ENCODE measurements at regions not wholly inside any gene's neighbourhood (a gene's known extent, or its start where the extent isn't known, plus 50 kb on each side); places are given as distances from the start of the nearest gene placed in this dataset.

GRCh38 chr14:96660667-96661066 is 136.5 kb upstream of the VRK1 start:
- Histone ChIP-seq H3K4me1 (ENCODE audit: insufficient read depth, low read length) (no peaks in the 10 kb centered on the region), H3K9me3 (ENCODE audit: control insufficient read depth, insufficient read depth, low read length) (peaks cover 1% of the 10 kb centered on the region; the same call in 1 of the 2 replicates)

GRCh38 chr14:96661244-96661969 is 135.8 kb upstream of the VRK1 start:
- no peaks in the 10 kb centered on the region for H3K4me1 ChIP-seq (ENCODE audit: insufficient read depth, low read length)
- H3K36me3 ChIP-seq (ENCODE audit: insufficient read depth, low read length): no peaks in the 10 kb centered on the region
- no peak overlapping the region for H3K9ac ChIP-seq (ENCODE audit: low read depth, low read length)
- H3K9me3 ChIP-seq (ENCODE audit: control insufficient read depth, insufficient read depth, low read length): peaks cover 3% of the 10 kb centered on the region; the same call in 1 of the 2 replicates

More at GRCh38 chr14:96660667-96661066, 136.5 kb upstream of the VRK1 start:
- no peaks in the 10 kb centered on the region for H3K36me3 ChIP-seq (ENCODE audit: insufficient read depth, low read length)
- no peak overlapping the region for H3K9ac ChIP-seq (ENCODE audit: low read depth, low read length)

GRCh38 chr14:96662116-96662970 is 134.8 kb upstream of the VRK1 start:
- H3K36me3 ChIP-seq (ENCODE audit: insufficient read depth, low read length): no peaks in the 10 kb centered on the region
- no peak overlapping the region for H3K9ac ChIP-seq (ENCODE audit: low read depth, low read length)
- peaks cover 3% of the 10 kb centered on the region; the same call in 1 of the 2 replicates for H3K9me3 ChIP-seq (ENCODE audit: control insufficient read depth, insufficient read depth, low read length)
- H3K4me1 ChIP-seq (ENCODE audit: insufficient read depth, low read length): no peaks in the 10 kb centered on the region

GRCh38 chr14:96663076-96663475 is 134.1 kb upstream of the VRK1 start:
- H3K4me1 ChIP-seq (ENCODE audit: insufficient read depth, low read length): no peaks in the 10 kb centered on the region
- H3K36me3 ChIP-seq (ENCODE audit: insufficient read depth, low read length): no peaks in the 10 kb centered on the region
- H3K9ac ChIP-seq (ENCODE audit: low read depth, low read length): no peak overlapping the region
- peaks cover 3% of the 10 kb centered on the region; the same call in 1 of the 2 replicates for H3K9me3 ChIP-seq (ENCODE audit: control insufficient read depth, insufficient read depth, low read length)

- Histone ChIP-seq H3K9me3 (ENCODE audit: control insufficient read depth, insufficient read depth, low read length) (peaks cover 3% of the 10 kb centered on the region; the same call in 1 of the 2 replicates), H3K4me1 (ENCODE audit: insufficient read depth, low read length) (no peaks in the 10 kb centered on the region), H3K9ac (ENCODE audit: low read depth, low read length) (no peak overlapping the region), H3K36me3 (ENCODE audit: insufficient read depth, low read length) (no peaks in the 10 kb centered on the region)
Observed at GRCh38 chr14:96663491-96664067, 133.6 kb upstream of the VRK1 start.

- Histone ChIP-seq H3K9ac (ENCODE audit: low read depth, low read length) (no peak overlapping the region), H3K9me3 (ENCODE audit: control insufficient read depth, insufficient read depth, low read length) (peaks cover 3% of the 10 kb centered on the region; the same call in 1 of the 2 replicates), H3K4me1 (ENCODE audit: insufficient read depth, low read length) (no peaks in the 10 kb centered on the region), H3K36me3 (ENCODE audit: insufficient read depth, low read length) (no peaks in the 10 kb centered on the region)
Observed at GRCh38 chr14:96666088-96666487, 131.1 kb upstream of the VRK1 start.

GRCh38 chr14:96670391-96670790 is 126.8 kb upstream of the VRK1 start:
- no peaks in the 10 kb centered on the region for H3K4me1 ChIP-seq (ENCODE audit: insufficient read depth, low read length)
- peaks cover 3% of the 10 kb centered on the region; the same call in 1 of the 2 replicates for H3K9me3 ChIP-seq (ENCODE audit: control insufficient read depth, insufficient read depth, low read length)
- no peaks in the 10 kb centered on the region for H3K36me3 ChIP-seq (ENCODE audit: insufficient read depth, low read length)
- H3K9ac ChIP-seq (ENCODE audit: low read depth, low read length): no peak overlapping the region

GRCh38 chr14:96671218-96671617 is 126.0 kb upstream of the VRK1 start:
- no peak overlapping the region for H3K9ac ChIP-seq (ENCODE audit: low read depth, low read length)
- H3K4me1 ChIP-seq (ENCODE audit: insufficient read depth, low read length): no peaks in the 10 kb centered on the region
- H3K36me3 ChIP-seq (ENCODE audit: insufficient read depth, low read length): no peaks in the 10 kb centered on the region
- no peaks in the 10 kb centered on the region for H3K9me3 ChIP-seq (ENCODE audit: control insufficient read depth, insufficient read depth, low read length)

- no peak overlapping the region for H3K9ac ChIP-seq (ENCODE audit: low read depth, low read length)
- no peaks in the 10 kb centered on the region for H3K4me1 ChIP-seq (ENCODE audit: insufficient read depth, low read length)
- H3K9me3 ChIP-seq (ENCODE audit: control insufficient read depth, insufficient read depth, low read length): no peaks in the 10 kb centered on the region
- no peaks in the 10 kb centered on the region for H3K36me3 ChIP-seq (ENCODE audit: insufficient read depth, low read length)
Observed at GRCh38 chr14:96673706-96674105, 123.5 kb upstream of the VRK1 start.

- no peak overlapping the region for H3K9ac ChIP-seq (ENCODE audit: low read depth, low read length)
Observed at GRCh38 chr14:96674121-96674520, 123.1 kb upstream of the VRK1 start.

GRCh38 chr14:96676166-96676565 is 121.0 kb upstream of the VRK1 start:
- Histone ChIP-seq H3K36me3 (ENCODE audit: insufficient read depth, low read length) (no peaks in the 10 kb centered on the region), H3K9me3 (ENCODE audit: control insufficient read depth, insufficient read depth, low read length) (no peaks in the 10 kb centered on the region), H3K9ac (ENCODE audit: low read depth, low read length) (no peak overlapping the region), H3K4me1 (ENCODE audit: insufficient read depth, low read length) (no peaks in the 10 kb centered on the region)

More at GRCh38 chr14:96674121-96674520, 123.1 kb upstream of the VRK1 start:
- no peaks in the 10 kb centered on the region for H3K9me3 ChIP-seq (ENCODE audit: control insufficient read depth, insufficient read depth, low read length)
- no peaks in the 10 kb centered on the region for H3K4me1 ChIP-seq (ENCODE audit: insufficient read depth, low read length)
- H3K36me3 ChIP-seq (ENCODE audit: insufficient read depth, low read length): no peaks in the 10 kb centered on the region

GRCh38 chr14:96681829-96682228 is 115.4 kb upstream of the VRK1 start:
- no peaks in the 10 kb centered on the region for H3K36me3 ChIP-seq (ENCODE audit: insufficient read depth, low read length)
- H3K9ac ChIP-seq (ENCODE audit: low read depth, low read length): no peak overlapping the region
- H3K9me3 ChIP-seq (ENCODE audit: control insufficient read depth, insufficient read depth, low read length): no peaks in the 10 kb centered on the region

GRCh38 chr14:96682401-96682800 is 114.8 kb upstream of the VRK1 start:
- Histone ChIP-seq H3K9ac (ENCODE audit: low read depth, low read length) (no peak overlapping the region), H3K9me3 (ENCODE audit: control insufficient read depth, insufficient read depth, low read length) (no peaks in the 10 kb centered on the region), H3K4me1 (ENCODE audit: insufficient read depth, low read length) (no peaks in the 10 kb centered on the region), H3K36me3 (ENCODE audit: insufficient read depth, low read length) (no peaks in the 10 kb centered on the region)

More at GRCh38 chr14:96681829-96682228, 115.4 kb upstream of the VRK1 start:
- no peaks in the 10 kb centered on the region for H3K4me1 ChIP-seq (ENCODE audit: insufficient read depth, low read length)

GRCh38 chr14:96683562-96684289 is 113.5 kb upstream of the VRK1 start:
- no peaks in the 10 kb centered on the region for H3K4me1 ChIP-seq (ENCODE audit: insufficient read depth, low read length)
- H3K9me3 ChIP-seq (ENCODE audit: control insufficient read depth, insufficient read depth, low read length): no peaks in the 10 kb centered on the region
- no peak overlapping the region for H3K9ac ChIP-seq (ENCODE audit: low read depth, low read length)
- H3K36me3 ChIP-seq (ENCODE audit: insufficient read depth, low read length): no peaks in the 10 kb centered on the region
